GM19351 (cell line): ENCODE measurements at regions not wholly inside any gene's neighbourhood (a gene's known extent, or its start where the extent isn't known, plus 50 kb on each side); places are given as distances from the start of the nearest gene placed in this dataset.

Source experiments
- ATAC-seq: cut with Tn5 transposase; IDR thresholded peaks from one replicate; pipeline ENCODE4 v1.9.1; 2021; ENCODE audit warnings: mild to moderate bottlenecking, moderate library complexity; ENCODE audit not compliant: unreplicated experiment

DNA sequence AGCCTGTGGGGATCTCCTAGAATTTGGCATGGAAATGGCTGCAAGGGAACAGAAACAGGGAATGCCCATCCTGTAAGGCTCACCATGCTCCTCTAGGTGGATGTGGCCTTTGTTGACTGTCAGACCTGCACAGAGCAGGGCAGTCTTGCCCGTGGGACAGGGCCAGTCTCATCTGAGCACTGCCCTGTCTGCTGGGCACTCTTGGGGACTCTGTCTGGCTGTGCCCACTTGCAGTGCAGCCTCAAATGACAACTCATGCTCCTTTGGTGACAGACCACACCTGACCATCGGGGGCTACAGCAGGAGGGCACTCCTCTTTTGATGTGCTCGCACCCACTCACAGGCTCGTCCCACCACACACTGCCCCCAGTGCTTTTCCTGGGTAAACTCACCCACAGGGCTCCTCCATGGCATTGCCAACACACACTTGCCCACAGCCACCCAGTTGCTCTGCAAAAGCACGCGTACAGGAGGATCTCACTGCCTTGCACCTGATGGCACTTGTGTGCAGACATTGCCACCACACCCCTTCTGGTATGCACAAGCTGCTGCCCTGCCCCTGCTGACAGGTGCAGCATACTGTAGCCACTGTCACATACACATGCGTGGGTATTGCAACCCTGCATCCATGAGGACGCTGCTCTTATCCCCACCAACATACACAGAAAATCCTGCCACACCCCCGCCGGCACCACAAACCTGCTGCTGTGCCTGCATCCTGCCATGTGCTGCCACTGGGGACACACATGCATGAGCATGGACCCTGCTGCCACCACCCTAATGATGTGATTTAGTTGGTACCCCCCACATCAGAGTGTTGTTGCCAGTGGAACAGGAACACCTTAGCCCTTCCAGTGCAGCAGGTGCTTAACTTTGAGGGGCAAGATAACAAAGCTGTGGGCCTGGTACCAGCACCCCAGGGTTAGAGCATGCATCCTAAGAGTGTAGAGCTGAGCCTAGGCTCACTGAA lies 100.1 kb upstream of the ARHGEF9 start:
- no peak for ATAC-seq

DNA sequence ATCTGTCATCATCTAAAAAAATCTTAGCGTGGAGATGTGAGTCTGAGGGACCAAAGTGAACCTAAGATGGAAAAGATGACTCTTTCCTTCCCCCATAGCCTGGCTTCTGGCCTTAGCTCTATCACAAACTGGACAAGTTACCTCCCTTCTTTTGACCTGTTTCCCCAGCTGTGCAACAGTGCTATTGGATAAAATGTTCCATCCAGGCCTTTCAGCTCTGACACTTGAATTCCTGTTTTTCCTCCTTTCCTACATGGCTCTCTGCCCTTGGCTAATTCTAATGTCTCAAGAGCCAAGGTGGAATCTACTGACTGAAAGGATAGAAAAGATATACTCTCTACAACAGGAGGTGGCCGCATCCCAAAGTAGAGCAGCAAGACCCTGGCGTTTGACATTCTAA lies 84.5 kb upstream of the ARHGEF9 start:
- no peak for ATAC-seq

DNA sequence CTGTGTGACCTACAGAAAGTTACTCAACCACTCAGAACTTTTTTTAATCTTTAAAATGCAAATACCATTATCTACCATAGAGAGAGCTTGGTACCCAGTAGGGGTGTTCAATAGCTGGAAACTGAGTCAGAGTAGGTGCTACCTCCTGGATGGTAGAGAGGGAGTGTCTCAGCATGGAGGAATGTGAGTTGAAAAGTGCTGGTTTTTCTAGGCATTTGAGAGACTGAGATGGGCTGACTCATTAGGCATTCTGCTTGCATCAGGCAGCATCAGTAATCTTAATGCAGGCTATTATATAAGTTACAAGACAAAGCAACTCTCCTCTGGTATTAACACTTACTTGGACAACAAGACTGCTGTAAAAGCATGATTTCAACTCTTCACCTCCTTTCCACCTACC lies 70.9 kb upstream of the ARHGEF9 start:
- no peak for ATAC-seq

DNA sequence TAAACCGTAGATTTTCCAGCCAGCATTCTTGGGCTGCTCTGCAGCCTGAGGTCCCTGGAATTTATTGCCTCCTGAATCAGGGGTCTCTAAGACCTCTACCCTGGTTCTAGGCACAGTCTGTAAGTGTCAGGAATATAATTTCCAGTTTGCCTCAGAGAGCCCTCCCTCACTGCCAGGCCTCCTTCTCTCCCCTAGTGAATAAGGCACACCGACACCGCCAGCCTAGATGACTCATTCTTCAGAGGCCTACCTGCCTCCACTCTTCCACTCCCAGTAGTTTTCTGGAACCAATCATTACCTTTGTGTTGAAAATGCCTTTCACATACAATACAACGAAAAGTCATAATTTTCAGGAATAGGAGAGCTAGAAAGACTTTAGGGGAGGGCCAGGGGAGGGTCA lies 50.3 kb upstream of the ARHGEF9 start:
- no peak for ATAC-seq
